GM18951 (cell line): ENCODE measurements at regions not wholly inside any gene's neighbourhood (a gene's known extent, or its start where the extent isn't known, plus 50 kb on each side); places are given as distances from the start of the nearest gene placed in this dataset.

Source experiments
- POLR2A ChIP-seq: IDR thresholded peaks from 4 replicates; pipeline ENCODE4 v1.6.1; 2011; ENCODE audit warnings: mild to moderate bottlenecking; ENCODE audit not compliant: insufficient read length, insufficient read depth; ENCODE audit errors: extremely low read depth
- in situ Hi-C: fragments of 300-500 bp; cut with MboI; formaldehyde crosslinking; loops from one replicate; pipeline ENCODE4 v1.12.0; 2022; ENCODE audit warnings: low sequenced_read_pairs, mixed read lengths, inconsistent platforms; ENCODE audit not compliant: unreplicated experiment

DNA sequence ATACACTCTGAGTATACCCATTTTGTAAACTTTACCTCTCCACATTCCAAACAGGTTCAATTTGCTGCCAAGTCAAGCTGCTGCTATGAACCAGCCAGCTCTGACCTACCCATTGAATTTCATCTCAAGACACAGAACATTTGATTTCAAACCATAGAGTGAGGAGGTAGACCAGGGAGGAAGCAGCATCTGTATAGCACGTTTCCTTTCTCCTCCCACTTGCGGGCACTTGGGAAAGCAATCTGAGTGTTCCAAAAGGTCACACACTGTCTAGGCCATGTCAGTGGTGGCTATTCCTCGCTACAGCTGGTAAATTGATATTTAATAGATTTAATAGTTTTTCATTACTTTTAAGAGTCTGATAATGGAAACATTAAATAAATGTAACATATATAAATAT lies 147.8 kb upstream of the EEPD1 start:
- in situ Hi-C loops = no loop called here
- TF ChIP-seq POLR2A = no peak

DNA sequence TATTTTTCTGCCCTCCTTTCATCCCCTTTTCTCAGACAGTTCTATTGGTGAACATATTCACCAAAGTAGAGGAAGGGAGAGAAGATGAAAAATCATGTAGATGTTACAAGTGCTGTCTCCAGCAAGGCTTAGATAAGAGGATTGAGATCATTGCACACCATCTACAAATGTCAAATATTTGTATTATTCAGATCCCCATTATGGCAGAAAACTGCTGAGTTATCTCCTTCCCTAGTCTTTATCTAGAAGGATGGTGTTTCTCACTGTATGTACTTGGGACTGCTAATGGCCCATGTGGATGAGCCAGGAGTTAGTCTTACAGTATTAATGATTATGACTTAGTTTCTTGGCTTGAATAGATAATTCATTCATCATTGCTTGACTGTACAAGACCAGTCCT lies 147.2 kb upstream of the EEPD1 start:
- in situ Hi-C loops = no loop called here
- TF ChIP-seq POLR2A = no peak

DNA sequence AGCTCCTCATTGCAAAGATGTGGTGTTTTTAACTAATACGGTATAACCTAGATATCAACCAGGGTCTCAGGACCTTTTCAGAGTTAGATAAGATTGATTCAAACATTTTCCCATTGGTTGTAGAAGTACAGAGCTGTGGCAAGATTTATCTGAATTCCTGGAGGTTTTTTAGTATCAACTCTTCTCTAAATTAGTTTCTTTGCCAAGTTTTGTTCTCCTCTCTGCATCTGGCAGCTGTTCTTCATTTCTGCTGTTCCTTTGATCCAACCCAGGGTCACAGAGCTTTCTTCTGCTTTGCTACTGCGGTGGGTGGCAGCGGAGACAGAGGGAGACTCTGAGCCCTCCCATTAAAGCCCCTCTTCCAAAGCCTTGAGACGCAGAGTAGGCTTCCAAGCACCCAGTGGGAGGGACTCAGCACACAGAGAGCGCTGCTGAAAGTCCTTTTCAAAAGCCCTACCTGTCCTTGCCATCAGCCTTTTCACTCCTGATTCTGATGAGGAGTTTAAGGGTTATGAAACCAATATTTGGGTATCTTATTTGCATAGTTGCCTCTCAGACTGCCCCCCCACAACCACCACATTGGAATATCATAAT lies 146.3 kb upstream of the EEPD1 start:
- TF ChIP-seq POLR2A = no peak
- in situ Hi-C loops = no loop called here

DNA sequence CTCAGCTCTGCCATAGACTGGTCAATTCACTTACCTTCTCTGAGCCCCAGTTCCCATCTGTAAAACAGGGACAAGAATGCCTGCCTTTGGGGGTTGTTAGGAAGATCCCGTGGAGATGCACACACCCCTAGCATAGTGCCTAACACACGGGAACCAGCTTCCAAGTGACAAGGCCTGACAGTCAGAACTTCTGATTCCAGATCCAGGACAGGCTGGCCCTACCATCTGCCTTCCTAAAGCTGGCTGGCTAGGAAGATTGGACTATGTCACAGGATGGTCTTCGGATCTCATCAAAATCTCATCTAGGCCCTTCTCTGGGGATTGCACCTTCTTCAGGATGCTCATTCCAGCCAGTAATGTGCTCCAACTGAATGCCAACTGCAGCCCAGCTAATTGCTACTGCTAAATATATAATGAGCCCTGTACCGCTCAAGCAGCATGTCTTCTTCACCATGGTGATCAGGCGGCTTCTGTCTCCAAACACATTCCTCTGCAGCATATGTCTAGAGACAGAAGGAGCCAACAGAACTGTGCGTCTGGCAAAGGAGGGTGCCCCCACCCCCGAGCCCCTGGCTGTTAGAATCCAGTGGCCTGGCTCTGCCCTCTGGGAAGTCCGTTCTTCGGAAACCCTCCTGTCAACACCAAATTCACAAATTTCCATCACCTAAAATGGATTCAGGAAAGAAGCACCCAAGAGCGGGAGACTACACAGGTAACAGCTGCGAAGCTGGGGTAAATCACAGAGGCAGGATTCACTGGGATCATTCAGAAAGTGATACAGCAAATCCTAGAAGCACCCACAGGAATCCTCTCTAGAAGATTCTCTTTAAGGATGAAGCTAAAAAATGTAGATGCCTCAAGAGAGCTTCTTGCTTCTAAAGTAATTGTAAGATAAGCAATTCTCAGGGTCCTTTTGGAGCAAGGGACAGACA lies 142.1 kb upstream of the EEPD1 start:
- no peak for TF ChIP-seq POLR2A
- in situ Hi-C loops = no loop called here

DNA sequence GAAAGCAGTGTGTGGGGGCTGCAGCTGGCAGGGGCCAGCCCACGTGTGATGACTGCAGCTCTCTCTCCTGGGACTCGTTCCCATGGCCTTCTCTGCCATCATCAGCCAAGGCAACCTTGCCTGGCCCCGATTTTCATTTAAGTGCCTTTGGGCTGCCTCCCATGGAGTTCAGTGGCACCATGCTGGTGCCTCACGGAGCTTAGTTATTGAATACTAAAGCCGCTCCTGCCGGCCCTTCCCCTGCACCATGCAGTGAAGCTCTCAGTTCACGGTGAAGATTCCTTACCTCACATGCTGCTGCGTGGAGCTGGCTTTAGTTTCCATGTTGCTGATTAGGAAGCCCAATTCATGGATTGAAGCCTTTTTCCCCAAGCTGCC lies 141.5 kb upstream of the EEPD1 start:
- TF ChIP-seq POLR2A = no peak
- in situ Hi-C loops = no loop called here

DNA sequence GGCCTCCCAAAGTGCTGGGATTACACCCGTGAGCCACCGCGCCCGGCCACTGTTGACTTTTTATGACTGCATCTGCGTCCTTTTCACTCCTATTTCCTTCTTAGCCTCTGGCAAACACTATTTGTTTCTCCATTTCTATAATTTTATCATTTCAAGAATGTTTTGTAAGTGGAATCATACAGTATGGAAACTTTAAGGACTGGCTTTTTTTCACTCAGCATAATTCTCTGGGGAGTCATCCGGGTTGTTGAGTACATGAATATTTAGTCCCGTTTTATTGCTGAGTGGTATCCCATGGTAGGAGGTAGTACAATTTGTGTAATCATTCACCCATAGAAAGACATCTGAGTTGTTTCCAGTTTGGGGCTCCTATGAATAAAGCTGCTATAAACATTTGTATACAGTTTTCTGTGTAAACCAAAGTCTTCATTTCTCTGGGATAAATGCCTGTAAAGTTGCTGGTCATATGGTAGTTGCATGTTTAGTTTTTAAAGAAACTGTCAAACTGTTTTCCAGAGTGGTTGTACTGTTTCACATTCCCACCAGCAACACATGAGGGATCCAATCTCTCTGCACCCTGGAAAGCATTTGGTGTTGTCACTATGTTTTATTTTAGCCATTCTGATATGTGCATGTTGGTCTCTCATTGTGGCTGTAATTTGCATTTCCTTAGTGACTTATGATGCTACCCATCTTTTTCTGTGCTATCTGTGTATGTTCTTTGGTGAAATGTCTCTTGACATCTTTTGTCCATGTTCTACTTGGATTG lies 139.6 kb upstream of the EEPD1 start:
- in situ Hi-C loops = no loop called here
- TF ChIP-seq POLR2A = no peak

DNA sequence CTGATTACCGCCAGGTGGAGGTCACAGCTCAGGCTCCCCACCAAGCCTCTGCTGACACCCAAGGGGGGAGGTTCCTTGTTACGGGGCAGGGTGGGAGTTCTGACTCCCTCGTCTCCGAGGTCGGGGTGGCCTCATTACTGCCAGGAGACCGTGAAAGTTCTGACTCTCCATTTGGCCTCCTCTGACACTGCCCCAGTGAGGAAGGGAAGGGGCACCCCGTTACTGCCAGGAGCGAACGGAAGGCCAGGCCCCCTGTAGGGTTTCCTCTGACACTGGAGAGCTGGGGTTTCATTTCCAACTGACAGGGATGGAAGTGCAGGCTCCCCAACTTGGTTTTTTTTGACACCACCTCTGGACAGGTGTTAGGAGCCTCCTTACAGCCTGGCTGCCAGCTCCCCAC lies 138.1 kb upstream of the EEPD1 start:
- no peak for TF ChIP-seq POLR2A
- in situ Hi-C loops = no loop called here

DNA sequence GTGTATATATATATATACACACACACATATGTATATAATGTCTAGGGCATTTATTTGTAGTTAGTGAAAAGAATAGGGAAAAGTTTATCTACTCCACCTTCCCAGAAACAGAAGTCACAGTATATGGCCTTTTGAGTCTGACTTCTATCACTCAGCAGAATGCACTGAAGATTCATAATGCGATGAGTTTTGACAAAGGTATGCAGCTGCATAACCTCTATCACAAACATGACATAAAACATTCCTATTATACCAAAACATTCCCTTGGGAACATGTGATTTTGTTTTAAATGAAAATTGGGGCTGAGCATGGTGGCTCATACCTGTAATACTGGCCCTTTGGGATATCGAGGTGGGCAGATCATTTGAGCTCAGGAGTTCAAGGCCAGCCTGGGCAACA lies 137.3 kb upstream of the EEPD1 start:
- in situ Hi-C loops = no loop called here
- no peak for TF ChIP-seq POLR2A

DNA sequence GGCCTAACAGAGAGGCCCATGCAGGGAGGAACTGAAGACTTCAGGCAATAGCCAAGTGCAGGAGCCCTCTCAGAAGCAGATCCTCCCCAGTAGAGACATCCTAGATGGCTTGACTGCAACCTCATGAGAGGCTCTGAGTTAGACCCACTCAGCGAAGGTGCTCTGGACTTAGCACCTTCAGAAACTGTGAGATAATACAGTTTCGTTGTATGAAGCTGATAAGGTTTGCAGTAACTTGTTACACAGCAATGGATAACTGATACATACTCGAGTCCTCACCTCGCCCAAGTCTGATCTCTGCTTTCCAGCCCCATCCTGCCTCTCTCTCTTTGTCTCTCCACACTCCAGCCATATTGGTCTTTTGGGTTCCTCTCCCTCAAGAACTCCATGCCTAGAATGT lies 136.4 kb upstream of the EEPD1 start:
- no peak for TF ChIP-seq POLR2A
- in situ Hi-C loops = no loop called here

DNA sequence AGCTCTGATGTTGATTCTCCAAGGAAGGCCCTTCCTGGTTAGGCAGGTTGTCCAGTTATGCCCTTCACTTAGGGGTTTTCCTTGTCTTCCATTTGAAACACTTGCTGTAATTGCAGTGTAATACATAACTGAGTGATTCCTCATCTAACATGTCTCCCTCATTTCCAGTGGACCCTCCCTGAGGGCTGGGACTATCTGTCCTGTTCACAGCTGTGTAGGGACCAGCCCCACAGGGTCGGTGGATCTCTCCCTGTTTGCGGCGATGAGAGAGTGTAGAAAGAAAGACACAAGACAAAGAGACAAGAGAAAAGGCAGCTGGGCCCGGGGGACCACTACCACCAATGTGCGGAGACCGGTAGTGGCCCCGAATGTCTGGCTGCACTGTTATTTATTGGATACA lies 135.9 kb upstream of the EEPD1 start:
- no peak for TF ChIP-seq POLR2A
- in situ Hi-C loops = no loop called here

DNA sequence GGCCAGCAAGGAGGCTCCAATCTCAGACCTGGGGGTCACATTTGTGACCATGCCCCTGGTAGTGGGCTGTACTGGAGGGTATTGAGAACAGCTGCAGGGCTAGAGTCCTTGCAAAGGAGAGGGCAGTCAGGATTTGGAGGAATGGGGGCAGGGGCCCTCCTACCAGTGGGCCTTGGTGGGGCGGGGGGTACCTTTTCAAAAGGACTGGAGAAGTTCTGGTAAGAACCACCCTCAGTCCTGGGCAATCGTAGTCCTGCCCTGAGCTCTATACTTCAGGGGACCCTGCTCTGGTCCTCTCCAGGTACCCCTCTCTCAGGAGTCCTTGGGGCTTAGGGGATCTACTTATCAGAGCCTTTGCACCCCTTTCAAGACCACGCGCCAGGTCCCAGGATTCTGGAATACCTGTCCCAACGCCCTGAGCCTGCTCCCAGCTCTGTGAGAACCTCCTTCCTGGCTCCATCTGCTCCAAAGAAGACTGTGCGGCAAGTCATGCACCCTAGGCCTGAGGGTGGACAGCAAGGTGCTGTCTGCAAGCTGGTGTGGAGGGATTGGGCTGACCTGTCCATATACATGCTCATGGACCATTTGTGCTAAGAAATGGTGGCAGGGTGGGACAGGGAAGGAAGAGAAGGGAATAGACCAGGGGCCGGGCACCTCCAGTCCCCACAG lies 134.1 kb upstream of the EEPD1 start:
- in situ Hi-C loops = no loop called here
- TF ChIP-seq POLR2A = no peak

DNA sequence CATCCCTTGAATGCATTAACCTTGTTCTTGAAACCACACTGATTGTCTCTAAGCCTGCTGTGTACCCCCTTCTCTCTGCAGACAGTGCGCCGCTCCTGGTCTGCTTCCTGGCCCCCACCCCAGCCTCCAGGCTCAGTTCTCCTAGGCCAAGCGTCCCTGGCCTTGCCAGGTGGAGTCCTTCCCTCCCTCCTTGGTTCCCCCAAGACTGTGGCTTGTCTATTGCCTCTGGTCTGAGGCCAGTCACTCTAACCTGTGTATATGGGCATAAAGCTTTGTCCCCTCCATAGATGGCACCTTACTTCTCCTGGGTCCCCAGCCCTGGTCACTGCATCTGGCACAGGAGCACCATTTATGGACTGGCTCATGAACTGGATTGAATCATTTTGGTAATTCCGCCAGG lies 133.5 kb upstream of the EEPD1 start:
- no peak for TF ChIP-seq POLR2A
- in situ Hi-C loops = no loop called here

DNA sequence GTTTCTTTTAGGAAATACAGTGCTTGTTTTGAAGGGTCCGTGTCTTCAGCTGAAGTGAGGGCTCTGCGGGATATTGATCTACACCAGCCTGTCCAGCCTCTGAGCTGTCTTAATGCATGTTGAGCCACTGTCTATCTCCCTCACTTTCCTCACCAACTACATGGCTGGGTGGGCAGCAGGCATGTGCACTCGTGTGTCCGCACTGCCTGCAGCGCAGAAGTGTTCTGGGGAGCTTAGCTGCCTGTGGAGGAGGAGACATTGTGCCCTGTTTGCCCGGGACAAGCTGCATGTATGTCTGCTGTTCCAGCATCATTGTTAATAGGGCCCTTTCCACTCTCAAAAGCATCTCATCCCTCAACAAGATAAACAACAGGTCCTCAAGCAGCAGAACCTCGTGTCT lies 133.1 kb upstream of the EEPD1 start:
- TF ChIP-seq POLR2A = no peak
- in situ Hi-C loops = no loop called here

DNA sequence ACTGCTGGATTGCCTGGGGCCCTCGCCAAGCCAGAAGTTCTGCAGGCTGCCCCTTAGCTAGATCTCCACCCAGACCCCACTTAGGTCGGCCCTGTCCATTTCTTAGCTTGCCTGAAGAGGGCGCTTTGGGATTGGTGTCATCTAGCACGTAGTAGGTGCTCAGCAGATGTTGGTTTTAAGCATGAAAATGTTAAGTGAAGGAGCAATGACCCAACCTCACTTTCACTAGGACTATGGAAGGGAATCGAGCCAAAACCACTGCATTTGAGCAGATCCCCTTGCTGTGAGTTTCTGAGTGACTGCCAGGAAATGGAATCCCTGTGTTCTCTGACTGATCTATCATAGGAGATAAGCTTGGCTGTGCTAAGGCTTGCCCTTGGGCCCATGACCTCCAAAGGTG lies 131.7 kb upstream of the EEPD1 start:
- no peak for TF ChIP-seq POLR2A
- in situ Hi-C loops = no loop called here
